ENCODE measurements at regions not wholly inside any gene's neighbourhood (a gene's known extent, or its start where the extent isn't known, plus 50 kb on each side); places are given as distances from the start of the nearest gene placed in this dataset.

- TF ChIP-seq CTCF (conservative IDR thresholded peaks at IDR 0.05 in 1 of 2, IDR thresholded peaks at IDR 0.05 in 1 of 2; ENCODE audit: extremely low read depth in 1 of 2, insufficient read depth in 1 of 2, low read depth in 1 of 2, low read length in 2 of 2), result no peak
- TF ChIP-seq EZH2 (IDR thresholded peaks at IDR 0.05; ENCODE audit: borderline replicate concordance, low read length), result no peak
These were observed 128.6 kb downstream of the ANAPC4 start for GRCh38 chr4:25505637-25505991.
